HG02970 (cell line): ENCODE measurements at regions not wholly inside any gene's neighbourhood (a gene's known extent, or its start where the extent isn't known, plus 50 kb on each side); places are given as distances from the start of the nearest gene placed in this dataset.

Experiments
- ATAC-seq: cut with Tn5 transposase; IDR thresholded peaks from one replicate; pipeline ENCODE4 v1.9.1; 2021; ENCODE audit warnings: mild to moderate bottlenecking, moderate library complexity, moderate number of reproducible peaks; ENCODE audit not compliant: unreplicated experiment, low FRiP score

DNA sequence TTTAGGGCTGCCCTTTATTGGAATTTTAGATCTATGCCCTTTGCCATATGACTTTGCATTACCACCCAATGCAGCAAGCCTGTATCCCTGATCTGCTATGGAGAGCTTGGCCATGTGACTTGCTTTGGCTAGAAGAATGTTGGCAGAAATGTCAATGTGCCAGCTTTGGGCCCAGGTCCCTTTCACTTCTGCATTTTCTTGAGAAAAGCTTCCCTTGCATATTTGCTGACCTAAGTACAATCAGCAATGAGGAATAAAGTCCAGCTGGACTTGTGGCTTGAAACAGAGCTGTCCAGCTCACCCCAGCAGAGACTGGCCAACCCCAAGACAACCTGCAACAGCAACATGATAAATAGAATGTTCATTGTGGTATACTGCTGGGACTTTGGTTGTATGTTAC, 135.9 kb downstream of the PAH start:
- no peak for ATAC-seq

DNA sequence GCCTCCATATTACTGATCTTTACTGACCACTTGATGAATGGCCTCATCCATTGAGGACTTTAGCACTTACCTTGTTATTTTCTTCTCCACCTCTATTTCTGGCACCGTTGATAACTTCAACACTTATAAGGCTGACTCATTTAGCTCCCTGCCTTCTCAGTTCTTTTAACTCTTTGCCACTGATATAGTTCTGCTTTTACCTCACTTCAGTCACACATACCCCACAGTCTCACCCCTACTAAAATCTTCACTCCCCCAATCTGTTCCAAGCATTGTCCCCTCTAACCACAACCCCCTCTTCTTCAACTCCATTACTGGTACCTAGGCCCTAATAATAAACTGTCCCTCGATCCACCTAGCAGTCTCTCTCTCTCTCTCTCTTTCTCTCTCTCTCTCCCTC, 141.0 kb downstream of the PAH start:
- no peak for ATAC-seq

DNA sequence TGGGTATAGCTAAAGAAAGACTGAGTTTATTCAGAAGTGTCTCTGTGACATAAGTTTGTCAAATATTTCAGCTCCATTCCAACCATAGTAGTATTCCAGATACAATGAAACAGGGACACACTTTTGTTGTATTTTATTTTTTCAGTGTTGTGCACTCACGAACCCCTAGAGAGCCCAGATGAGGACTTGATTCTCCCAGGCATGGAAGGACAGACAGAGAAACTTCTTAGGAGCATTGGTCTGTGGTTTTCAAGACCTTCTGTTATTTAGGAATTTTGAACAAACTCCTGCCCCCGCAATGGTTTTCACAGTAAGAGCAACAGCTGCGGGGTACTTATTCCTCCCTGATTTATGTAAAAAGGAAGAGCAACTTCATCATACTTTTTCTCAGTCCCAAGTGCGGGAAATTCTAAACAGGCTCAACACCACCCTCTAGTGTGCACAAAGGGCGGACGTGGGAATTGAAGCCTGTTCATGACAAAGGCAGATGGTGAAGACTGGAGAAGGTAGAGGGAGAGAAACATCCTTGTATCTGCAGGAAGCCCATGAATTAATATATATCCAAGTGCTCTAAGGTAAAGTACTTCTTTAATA, 147.6 kb downstream of the PAH start:
- ATAC-seq, result no peak

DNA sequence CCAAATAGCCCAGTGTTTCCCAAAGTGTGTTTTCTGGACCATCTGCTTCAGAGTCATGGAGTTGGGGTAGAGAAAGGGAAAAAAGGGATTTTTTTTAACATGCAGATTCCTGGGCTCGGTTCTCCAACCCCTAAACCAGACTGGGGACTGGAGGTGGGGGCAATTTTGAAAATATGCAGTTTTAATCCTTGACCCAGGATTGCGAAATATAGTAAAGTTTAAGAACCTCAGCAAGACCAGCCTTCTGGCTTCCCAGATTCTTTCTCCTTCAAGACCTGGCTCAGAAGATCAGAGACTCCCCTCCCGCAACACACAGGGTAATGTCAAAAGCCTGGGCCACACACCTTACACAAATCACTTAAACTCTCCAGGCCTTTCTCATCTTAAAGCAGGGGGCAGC, 150.1 kb downstream of the PAH start:
- no peak for ATAC-seq

DNA sequence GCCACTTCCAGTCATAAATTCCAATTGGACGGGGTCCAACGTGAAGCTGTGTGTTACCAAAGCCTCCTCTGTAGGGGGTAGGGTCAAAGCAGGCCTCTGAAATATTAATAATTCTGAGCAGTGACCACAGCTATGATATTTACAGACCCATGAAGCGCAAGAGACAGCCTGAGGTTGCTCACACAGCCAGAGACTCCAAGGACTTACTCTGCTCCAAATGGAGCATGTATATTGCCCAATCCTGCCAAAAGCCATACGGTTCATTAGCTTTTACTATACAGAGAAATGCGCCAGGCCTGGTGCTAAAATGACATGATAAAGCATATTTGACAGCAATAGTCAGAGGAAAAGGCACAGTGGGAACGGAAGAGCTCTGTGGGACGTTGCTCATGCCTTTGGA, 151.3 kb downstream of the PAH start:
- no peak for ATAC-seq

DNA sequence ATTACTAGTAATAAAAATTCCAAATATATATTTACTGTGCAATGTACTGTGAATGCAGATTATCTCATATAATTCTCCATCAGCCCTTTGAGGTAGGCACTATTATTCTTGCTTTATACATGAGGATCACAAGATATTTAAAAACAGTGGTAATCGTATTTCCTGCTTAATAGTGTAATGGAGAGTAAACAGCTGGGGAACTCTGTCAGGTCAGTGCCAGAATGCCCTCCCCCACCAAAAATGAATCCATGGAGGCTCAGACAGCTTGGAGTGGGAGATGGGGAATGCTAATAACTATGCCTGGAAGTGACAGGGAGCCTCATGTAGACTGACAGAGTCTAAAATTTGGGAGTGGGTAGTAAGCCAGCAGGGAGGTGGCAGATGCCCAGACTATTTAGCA, 153.6 kb downstream of the PAH start:
- no peak for ATAC-seq

DNA sequence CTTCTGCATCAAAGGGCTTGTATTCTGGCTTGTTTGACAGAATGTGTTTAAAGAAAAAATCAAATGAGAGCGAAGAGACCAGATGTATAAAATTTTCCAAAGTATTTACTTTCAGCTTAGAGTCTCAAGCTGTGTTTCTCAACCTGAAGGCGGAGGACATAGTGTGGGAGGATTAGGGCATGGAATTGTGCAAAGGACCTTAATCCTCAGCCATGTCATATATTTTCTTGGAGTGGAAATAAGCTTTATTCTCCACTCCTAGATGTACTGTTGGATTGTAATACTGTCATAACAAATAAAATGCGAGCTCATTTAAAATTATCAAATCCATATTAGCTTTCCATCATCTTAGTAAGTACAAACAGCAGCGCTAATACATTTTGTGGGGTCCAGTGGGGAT, 154.0 kb downstream of the PAH start:
- no peak for ATAC-seq

DNA sequence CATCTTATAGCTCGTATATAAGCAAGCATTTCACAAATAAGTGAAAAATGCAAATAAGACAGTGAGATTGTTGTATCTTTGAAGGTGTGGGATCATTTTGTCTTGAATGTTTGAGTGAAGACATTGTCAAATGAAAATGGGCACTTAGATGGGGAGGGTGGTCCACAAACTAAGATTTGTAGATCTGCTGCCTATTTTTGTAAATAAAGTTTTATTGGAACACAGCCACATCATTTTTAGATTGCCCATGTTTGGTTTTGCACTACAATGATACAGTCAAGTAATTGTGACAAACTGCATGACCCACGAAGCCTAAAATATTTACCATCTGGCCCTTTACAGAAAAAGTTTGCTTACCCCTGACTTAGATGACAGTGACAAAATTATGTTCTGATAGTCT, 156.7 kb downstream of the PAH start:
- no peak for ATAC-seq

DNA sequence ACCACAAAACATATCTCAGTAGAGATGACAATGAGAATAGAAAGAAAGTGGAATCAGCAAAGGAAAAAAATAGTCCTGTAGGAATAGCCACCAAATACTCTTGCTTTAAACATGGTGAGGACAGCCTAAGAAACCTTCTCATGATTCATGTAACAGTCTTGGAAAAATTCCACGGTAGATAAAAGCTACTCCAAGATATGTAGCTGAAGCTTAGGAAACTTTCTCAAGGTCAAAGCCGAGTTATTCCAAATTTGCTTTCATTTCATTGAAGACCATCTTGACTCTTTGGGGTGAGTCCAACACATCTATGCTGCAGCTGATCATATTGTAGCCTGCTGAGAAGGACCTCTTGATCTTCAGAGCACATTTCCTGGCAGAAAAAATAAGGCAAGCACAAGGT, 157.6 kb downstream of the PAH start:
- ATAC-seq, result no peak

DNA sequence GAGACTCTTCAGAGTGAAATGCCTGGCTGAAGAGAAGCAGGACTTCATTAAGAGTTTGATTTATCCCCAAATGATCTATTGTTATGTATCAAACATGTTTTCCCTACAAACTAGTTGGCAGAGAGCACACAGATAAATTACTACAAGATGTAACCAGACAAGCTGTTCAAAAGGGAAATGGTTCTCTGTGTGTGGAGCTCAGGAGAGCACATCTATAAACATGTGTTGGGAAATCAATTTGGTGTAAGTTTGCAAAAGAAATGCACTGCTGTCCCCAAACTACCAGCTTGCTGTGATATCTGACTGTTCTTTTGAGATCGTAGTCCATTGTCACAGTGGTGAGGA, 159.2 kb downstream of the PAH start:
- no peak for ATAC-seq

DNA sequence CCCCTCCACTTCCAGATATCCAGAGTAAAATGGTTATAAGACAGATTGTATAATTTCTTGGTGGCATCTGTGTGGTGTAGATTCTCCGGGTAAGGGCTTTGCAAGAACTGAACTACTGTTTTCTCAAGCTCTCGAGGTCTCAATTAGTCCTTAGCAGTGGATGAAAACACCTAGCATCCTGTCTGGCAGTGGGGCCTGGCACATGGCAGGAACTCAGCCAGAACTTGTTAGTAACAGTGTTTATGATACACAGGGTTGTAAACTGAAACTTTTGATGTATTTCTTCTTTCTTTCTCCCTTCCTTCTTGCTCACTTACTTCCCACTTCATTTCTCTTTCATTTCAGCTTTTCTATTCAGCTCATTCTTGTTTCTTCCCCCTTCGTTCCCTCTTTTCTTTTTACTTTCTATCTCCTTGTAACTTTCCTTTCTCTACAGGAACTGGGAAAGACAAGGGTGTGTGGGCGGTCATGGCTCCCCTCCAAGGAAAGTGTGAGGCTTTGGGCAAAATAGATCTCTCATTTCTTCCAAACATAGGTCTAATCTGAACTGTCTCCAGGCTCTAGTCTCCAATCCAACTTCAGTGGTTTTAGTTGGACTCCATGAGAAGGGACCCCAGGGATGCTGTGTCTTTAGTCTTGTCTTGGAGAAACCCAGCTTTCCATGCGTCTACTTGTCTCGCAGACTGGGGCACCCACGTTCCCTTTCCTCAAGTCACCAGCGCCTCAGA, 159.7 kb downstream of the PAH start:
- no peak for ATAC-seq

DNA sequence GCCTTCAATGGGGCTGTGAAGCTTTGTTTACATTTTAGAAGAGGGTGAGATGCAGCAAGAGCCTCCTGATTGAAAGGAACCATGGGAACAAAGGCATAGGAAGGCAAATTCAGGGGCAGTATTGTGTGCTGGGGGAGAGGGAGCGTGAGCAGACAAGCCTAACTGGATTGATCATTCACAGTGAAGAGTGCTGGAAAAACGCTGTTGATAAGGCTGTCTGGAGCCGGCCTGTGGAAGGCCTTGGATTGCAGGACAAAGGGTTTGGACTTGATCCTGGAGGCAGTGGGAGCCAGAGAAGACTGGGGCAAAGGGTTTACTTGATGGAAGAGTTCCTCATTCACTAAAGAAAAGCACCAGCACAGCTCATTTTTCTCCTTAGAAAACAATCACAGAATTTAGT, 160.5 kb downstream of the PAH start:
- ATAC-seq, result no peak

DNA sequence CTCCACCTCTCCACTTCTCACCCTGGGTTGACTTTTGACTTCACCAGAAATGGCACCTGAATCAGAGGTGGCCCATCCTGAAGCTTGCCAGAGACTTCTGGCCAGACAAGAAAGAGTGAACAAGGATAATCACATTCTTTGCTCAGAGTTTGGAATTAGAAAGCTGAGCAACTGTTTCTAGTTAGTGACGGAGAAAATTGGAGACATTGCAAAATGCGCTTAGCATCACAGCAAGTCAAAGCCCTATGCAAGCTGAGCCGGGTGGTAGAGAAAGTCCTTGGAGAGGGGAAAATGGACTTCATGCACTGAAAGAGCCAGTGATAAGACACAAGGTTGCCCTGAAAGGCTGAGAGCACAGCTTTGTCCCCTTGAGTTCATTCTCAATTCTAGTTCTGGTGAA, 161.8 kb downstream of the PAH start:
- no peak for ATAC-seq

DNA sequence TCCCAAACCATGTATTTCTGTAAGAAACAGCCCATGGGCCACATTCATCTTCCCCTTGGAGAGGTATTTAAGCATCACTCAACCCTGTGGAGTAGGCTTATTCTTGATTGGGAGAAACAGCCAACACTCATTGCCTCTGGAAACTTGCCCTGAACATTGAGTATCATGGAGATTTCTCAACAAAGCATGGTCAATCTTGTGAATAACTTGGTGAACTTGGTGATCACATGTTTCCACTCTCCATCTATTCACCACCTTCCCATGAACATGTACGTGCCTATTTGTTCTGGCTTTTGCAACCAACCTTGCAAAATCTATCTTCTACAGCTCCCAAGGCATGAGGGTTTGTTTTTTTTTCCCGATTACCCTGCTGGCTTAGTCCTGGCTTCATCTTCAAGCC, 163.2 kb downstream of the PAH start:
- no peak for ATAC-seq

DNA sequence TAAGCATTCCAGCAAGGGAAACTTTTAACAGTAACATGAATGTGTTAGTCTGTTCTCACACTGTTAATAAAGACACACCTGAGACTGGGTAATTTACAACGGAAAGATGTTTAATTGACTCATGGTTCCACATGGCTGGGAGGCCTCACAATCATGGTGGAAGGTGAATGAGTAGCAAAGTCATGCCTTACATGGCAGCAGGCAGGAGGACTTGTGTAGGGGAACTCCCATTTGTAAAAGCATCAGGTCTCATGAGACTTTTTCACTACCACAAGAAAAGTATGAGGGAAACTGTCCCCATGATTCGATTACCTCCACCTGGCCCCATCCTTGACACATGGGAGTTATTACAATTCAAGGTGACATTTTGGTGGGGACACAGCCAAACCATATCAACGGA, 168.3 kb downstream of the PAH start:
- ATAC-seq, result no peak

DNA sequence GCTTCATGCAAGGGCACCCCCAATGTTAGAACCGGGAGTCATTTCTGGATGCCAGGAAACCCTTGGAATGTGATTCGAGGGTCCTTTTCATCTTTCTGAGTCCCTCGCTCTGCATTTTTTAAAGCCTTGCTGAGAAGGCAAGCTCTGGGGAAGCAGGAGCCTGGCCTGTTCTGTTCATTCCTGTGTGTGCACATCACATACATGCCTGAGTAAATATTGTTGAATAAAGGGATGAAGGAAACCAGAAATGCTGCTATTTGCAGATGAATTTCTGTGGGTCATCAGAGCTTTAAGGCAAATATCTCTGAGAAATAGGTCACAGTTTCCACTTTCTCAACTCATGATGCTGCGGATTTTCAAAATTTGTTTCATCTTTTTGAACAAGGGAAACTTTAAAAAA, 170.1 kb downstream of the PAH start:
- ATAC-seq, result no peak

DNA sequence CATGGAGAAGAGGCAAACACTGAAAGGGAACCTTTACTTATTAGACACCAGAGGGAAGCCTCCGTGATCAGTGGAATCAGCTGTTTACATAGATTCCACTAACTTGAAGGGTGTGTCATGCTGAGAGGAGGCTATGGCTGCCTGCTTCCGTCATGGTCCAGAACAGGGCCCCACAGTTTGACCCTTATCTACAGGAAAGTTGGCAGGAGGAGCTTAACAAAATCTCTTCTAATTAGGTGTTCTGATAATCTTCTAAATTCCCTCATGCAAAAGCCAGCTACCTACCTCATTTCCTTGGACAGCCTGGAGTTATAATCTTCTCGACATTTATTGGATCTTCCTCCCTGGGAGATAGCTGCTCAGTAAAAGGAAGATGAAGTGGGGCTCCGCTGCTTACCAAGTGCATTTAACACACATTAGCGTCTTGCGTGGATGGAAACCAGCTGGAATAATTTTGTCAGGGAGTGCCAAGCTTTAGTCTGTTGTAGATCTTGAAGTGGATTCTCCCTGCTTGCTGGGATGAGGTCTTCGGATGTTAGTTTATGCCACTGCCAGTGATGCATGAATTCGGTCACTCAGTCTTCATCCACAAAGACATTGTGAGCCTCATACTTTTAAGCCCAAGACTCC, 171.0 kb downstream of the PAH start:
- ATAC-seq, result no peak

DNA sequence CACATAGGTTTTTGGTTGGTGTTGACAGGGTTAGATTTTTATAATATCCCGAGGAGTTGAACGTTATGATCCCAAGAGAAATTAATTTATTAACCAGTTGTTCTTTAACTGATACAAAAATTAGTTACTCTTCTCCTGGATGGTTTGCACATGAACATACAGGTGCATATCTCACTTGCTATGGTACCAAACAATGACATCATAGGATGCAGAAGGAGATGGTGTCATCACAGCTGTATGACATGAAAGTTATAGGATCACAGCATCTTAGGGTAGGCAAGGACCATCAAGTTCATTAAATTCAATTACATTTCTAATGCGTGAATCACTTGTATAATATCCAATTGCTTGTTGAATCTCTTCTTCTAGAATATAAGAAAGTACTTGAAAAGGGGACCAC, 175.8 kb downstream of the PAH start:
- ATAC-seq, result no peak

DNA sequence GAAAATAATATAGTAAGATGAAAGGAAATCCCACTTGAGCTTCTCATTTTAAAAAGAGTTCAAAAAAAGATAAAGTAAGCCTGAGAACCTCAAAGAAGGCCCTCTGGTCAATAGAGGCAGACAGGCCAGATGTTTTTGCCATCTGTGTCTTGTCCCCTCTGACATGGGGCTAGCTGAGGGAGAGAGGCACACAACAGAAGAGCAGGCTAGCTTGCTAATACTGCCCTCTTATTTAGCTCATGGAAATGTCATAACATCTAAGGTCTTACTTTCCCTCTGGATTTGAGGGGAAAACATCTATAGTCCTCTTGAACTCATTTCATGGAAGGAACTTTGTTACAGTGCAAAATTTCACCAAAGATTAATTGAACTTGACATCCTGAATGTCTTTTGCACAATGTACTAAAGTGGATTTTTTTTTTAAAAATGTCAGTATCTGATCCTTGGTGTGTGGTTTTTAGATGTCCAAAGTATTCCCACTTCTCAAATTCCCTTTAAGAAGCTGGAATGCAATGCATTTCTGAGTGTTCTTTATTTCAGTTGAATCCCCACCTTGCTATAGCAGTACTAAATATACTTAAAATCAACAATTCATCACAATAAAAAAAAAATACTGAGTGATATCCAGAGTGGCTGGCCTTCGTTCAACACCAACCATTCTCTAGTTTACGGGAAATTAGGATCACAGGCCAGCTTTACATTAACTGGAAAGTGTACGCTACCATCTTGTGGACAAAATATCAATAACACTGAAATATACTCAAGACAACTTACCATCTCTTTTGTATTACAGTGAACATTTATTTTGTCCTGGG, 176.7 kb downstream of the PAH start:
- no peak for ATAC-seq

DNA sequence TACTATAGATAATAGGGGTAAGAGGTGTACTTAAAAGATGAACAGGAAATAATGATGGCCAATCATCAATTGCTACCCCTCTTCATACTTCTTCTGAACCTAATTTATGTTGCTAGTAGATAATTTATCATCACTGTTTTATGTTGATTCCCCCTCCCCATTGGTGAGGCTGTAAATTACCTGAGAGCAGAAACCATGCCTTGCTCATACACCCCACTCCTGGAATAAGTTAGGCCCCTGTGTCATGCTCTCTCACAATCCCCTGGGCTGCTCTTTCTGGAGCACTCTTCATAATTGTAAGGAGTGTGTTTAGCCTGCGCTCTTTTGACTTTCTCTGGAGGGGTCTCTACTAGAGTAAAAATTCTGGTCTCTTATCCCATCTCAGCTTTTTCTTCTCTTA, 180.7 kb downstream of the PAH start:
- ATAC-seq, result no peak

DNA sequence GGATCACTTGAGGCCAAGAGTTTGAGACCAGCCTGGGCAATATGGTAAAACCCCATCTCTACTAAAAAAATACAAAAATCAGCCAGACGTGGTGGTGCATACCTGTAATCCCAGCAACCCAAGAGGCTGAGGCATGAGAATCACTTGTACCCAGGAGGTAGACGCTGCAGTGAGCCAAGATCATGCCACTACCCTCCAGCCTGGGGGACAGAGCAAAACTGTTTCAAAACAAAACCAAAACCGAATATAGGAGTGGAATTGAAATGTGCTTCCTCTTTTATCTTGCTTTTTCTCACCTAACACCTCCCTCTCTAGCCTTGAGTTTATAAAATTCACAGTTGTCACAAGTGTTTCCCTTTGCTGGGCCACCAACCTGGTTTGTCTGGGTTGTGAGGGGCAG, 181.9 kb downstream of the PAH start:
- peak; percentile 73 for ATAC-seq
